Parathyroid adenoma (tissue), 2 donors: ENCODE measurements at regions not wholly inside any gene's neighbourhood (a gene's known extent, or its start where the extent isn't known, plus 50 kb on each side); places are given as distances from the start of the nearest gene placed in this dataset.

Experiments used
- H2AFZ ChIP-seq: fragments of 300-600 bp; sonication (generic); one replicate; pipeline ENCODE4 v1.7.0; 2017; ENCODE audit warnings: antibody characterized with exemption, mild to moderate bottlenecking
- H3K27ac ChIP-seq: fragments of 300-600 bp; sonication (generic); one replicate; pipeline ENCODE4 v1.7.0; 2017
- H3K27me3 ChIP-seq: fragments of 300-600 bp; sonication (generic); one replicate; pipeline ENCODE4 v1.7.0; 2017; ENCODE audit warnings: low read length; ENCODE audit not compliant: control insufficient read depth, insufficient read depth
- H3K36me3 ChIP-seq: fragments of 300-600 bp; sonication (generic); one replicate; pipeline ENCODE4 v1.7.0; 2017; ENCODE audit warnings: low read length; ENCODE audit not compliant: control insufficient read depth, insufficient read depth
- H3K4me1 ChIP-seq: fragments of 300-600 bp; sonication (generic); one replicate; pipeline ENCODE4 v1.7.0; 2017; ENCODE audit warnings: control low read depth
- H3K4me2 ChIP-seq: fragments of 300-600 bp; sonication (generic); one replicate; pipeline ENCODE4 v1.7.0; 2017; ENCODE audit warnings: low read length
- H3K4me3 ChIP-seq: fragments of 300-600 bp; sonication (generic); one replicate; pipeline ENCODE4 v1.7.0; 2017; ENCODE audit warnings: low read depth, low read length
- H3K79me2 ChIP-seq: fragments of 300-600 bp; sonication (generic); one replicate; pipeline ENCODE4 v1.7.0; 2017; ENCODE audit warnings: control low read depth
- H3K9ac ChIP-seq: fragments of 300-600 bp; sonication (generic); one replicate; pipeline ENCODE4 v1.7.0; 2017; ENCODE audit warnings: mild to moderate bottlenecking
- H3K9me3 ChIP-seq: fragments of 300-600 bp; sonication (generic); one replicate; pipeline ENCODE4 v1.7.0; 2017; ENCODE audit warnings: low read length; ENCODE audit not compliant: control insufficient read depth
- CTCF ChIP-seq: fragments of 300-600 bp; sonication (generic); IDR thresholded peaks from one replicate; pipeline ENCODE4 v1.7.0; 2017; ENCODE audit warnings: antibody characterized with exemption, mild to moderate bottlenecking
- donor health status: primary hyperparathyroidism.

GRCh38 chr6:119447921-119448320 is 98.4 kb upstream of the MAN1A1 start:
- TF ChIP-seq CTCF = no peak
- H3K36me3 ChIP-seq = no peaks in the 10 kb centered on the region
- no peaks in the 10 kb centered on the region for H3K9me3 ChIP-seq
- H3K79me2 ChIP-seq = no peaks in the 10 kb centered on the region
- H3K27ac ChIP-seq = no peak overlapping the region
- H3K4me3 ChIP-seq = no peak overlapping the region
- no peak overlapping the region for H2AFZ ChIP-seq
- H3K27me3 ChIP-seq = no peaks in the 10 kb centered on the region
- H3K9ac ChIP-seq = no peak overlapping the region
- H3K4me2 ChIP-seq = no peak overlapping the region
- H3K4me1 ChIP-seq = no peaks in the 10 kb centered on the region

GRCh38 chr6:119446609-119447008 is 97.0 kb upstream of the MAN1A1 start:
- no peaks in the 10 kb centered on the region for H3K36me3 ChIP-seq
- H3K79me2 ChIP-seq = no peaks in the 10 kb centered on the region
- TF ChIP-seq CTCF = no peak
- no peak overlapping the region for H3K4me2 ChIP-seq
- H3K9me3 ChIP-seq = no peaks in the 10 kb centered on the region
- no peak overlapping the region for H2AFZ ChIP-seq
- no peaks in the 10 kb centered on the region for H3K4me1 ChIP-seq
- no peak overlapping the region for H3K27ac ChIP-seq
- no peak overlapping the region for H3K4me3 ChIP-seq
- H3K27me3 ChIP-seq = no peaks in the 10 kb centered on the region
- H3K9ac ChIP-seq = no peak overlapping the region

GRCh38 chr6:119446115-119446554 is 96.6 kb upstream of the MAN1A1 start:
- no peaks in the 10 kb centered on the region for H3K27me3 ChIP-seq
- no peaks in the 10 kb centered on the region for H3K79me2 ChIP-seq
- no peak overlapping the region for H2AFZ ChIP-seq
- TF ChIP-seq CTCF = no peak
- H3K9ac ChIP-seq = no peak overlapping the region
- no peak overlapping the region for H3K4me3 ChIP-seq
- H3K4me2 ChIP-seq = no peak overlapping the region
- H3K4me1 ChIP-seq = no peaks in the 10 kb centered on the region
- H3K9me3 ChIP-seq = no peaks in the 10 kb centered on the region
- H3K36me3 ChIP-seq = no peaks in the 10 kb centered on the region
- H3K27ac ChIP-seq = no peak overlapping the region

- Histone ChIP-seq H3K27ac (no peak overlapping the region), H3K36me3 (no peaks in the 10 kb centered on the region), H3K79me2 (no peaks in the 10 kb centered on the region), H3K9me3 (no peaks in the 10 kb centered on the region), H3K4me2 (no peak overlapping the region), H3K4me3 (no peak overlapping the region), H2AFZ (no peak overlapping the region), H3K9ac (no peak overlapping the region), H3K4me1 (no peaks in the 10 kb centered on the region), H3K27me3 (no peaks in the 10 kb centered on the region)
- TF ChIP-seq CTCF = no peak
Observed at GRCh38 chr6:119445666-119446065, 96.1 kb upstream of the MAN1A1 start.

- no peak overlapping the region for H3K4me2 ChIP-seq
- H3K27me3 ChIP-seq = no peaks in the 10 kb centered on the region
- no peak for TF ChIP-seq CTCF
- H3K9ac ChIP-seq = no peak overlapping the region
- H3K27ac ChIP-seq = no peak overlapping the region
- H3K4me3 ChIP-seq = no peak overlapping the region
- H3K36me3 ChIP-seq = no peaks in the 10 kb centered on the region
- H2AFZ ChIP-seq = no peak overlapping the region
- no peaks in the 10 kb centered on the region for H3K79me2 ChIP-seq
- no peaks in the 10 kb centered on the region for H3K9me3 ChIP-seq
- no peaks in the 10 kb centered on the region for H3K4me1 ChIP-seq
Observed at GRCh38 chr6:119444642-119445557, 95.3 kb upstream of the MAN1A1 start.
